Fibroblast of lung (primary cell): ENCODE measurements at regions not wholly inside any gene's neighbourhood (a gene's known extent, or its start where the extent isn't known, plus 50 kb on each side); places are given as distances from the start of the nearest gene placed in this dataset.

Source experiments
- DNase-seq, 2 donors: peaks; one replicate each; pipeline versions ENCODE4 v3.0.0 to v3.0.0-alpha.2; 2010; ENCODE audit warnings: low read depth in 2 of 2
- H2AFZ ChIP-seq: 2 replicates; pipeline ENCODE4 v1.5.1; 2012; ENCODE audit warnings: low read length, control low read depth, inconsistent platforms
- H3K27ac ChIP-seq: 2 replicates; pipeline ENCODE4 v1.5.1; 2011; ENCODE audit warnings: low read length, control low read depth; ENCODE audit not compliant: insufficient read depth
- H3K27me3 ChIP-seq: 2 replicates; pipeline ENCODE4 v1.5.1; 2011; ENCODE audit warnings: mild to moderate bottlenecking, low read length; ENCODE audit not compliant: control insufficient read depth, insufficient read depth
- H3K36me3 ChIP-seq: 2 replicates; pipeline ENCODE4 v1.5.1; 2011; ENCODE audit warnings: low read length; ENCODE audit not compliant: control insufficient read depth, insufficient read depth
- H3K4me1 ChIP-seq: 2 replicates; pipeline ENCODE4 v1.5.1; 2011; ENCODE audit warnings: low read length; ENCODE audit not compliant: control insufficient read depth, insufficient read depth; ENCODE audit errors: extremely low read depth
- H3K4me2 ChIP-seq: 2 replicates; pipeline ENCODE4 v1.5.1; 2011; ENCODE audit warnings: low read length, control low read depth; ENCODE audit not compliant: insufficient read depth; ENCODE audit errors: extremely low read depth
- H3K4me3 ChIP-seq, 4 experiments: fragments of 200-600 bp in 1 of 4; sonication (generic) in 1 of 4; replicated peaks in 1 of 4; 2 replicates each; pipeline ENCODE4 v1.5.1; 2011 to 2016; ENCODE audit warnings: low read length in 4 of 4, low read depth in 3 of 4, mild to moderate bottlenecking in 3 of 4, control low read depth in 2 of 4, inconsistent platforms in 1 of 4, mixed read lengths in 1 of 4; ENCODE audit not compliant: insufficient read depth in 1 of 4; ENCODE audit errors: control extremely low read depth in 1 of 4
- H3K79me2 ChIP-seq: 2 replicates; pipeline ENCODE4 v1.5.1; 2012; ENCODE audit warnings: mild to moderate bottlenecking, low read length, inconsistent platforms; ENCODE audit not compliant: control insufficient read depth, insufficient read depth
- H3K9ac ChIP-seq: 2 replicates; pipeline ENCODE4 v1.5.1; 2011; ENCODE audit warnings: mild to moderate bottlenecking, low read length, control low read depth; ENCODE audit not compliant: insufficient read depth
- H3K9me3 ChIP-seq: 2 replicates; pipeline ENCODE4 v1.5.1; 2012; ENCODE audit warnings: low read depth, low read length; ENCODE audit not compliant: control insufficient read depth, insufficient read depth
- H4K20me1 ChIP-seq: 2 replicates; pipeline ENCODE4 v1.5.1; 2011; ENCODE audit warnings: low read length; ENCODE audit not compliant: control insufficient read depth, insufficient read depth; ENCODE audit errors: extremely low read depth
- EZH2 ChIP-seq: IDR thresholded peaks from 2 replicates; pipeline ENCODE4 v1.5.1; 2012; ENCODE audit warnings: low read length, control low read depth, mild to moderate bottlenecking; ENCODE audit errors: missing control alignments
- TF ChIP-seq, protein P1 (sequence below), 2 donors: IDR thresholded peaks in 1 of 2; conservative IDR thresholded peaks in 1 of 2; 1 replicate in 1 of 2; 2 replicates in 1 of 2; pipeline ENCODE4 v1.5.1; 2011 to 2012; ENCODE audit warnings: low read length in 2 of 2, control low read depth in 1 of 2, inconsistent platforms in 1 of 2, low read depth in 1 of 2, mild to moderate bottlenecking in 1 of 2

DNA sequence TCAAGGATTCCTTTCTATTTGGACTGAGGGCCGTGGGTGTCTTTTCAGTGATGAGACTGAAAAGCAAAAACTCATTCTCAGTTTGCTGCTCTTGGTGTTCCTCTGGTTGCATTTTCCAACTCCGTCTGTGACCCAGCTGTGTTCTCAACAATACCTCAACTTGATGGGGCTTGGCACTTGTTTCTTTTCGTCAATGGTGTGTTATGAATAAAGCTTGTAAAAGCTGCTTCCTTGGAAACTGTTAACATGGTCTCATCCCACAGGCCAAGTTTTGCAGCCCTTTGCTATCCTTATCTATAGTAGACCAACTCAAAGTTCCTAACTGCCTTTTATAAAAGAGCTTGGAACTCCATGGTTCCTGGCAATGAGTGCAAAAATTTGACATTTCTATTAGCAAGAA is 142.5 kb upstream of the UBE2E1 start:
- no peaks in the 10 kb centered on the region for H3K79me2 ChIP-seq
- peak in 1 of 2 donors; percentile 30 for DNase-seq
- no peak overlapping the region for H3K4me2 ChIP-seq
- peaks cover 9% of the 10 kb centered on the region for H3K4me1 ChIP-seq
- no peak overlapping the region for H3K9ac ChIP-seq
- H2AFZ ChIP-seq = no peak overlapping the region
- TF ChIP-seq, protein P1, sequence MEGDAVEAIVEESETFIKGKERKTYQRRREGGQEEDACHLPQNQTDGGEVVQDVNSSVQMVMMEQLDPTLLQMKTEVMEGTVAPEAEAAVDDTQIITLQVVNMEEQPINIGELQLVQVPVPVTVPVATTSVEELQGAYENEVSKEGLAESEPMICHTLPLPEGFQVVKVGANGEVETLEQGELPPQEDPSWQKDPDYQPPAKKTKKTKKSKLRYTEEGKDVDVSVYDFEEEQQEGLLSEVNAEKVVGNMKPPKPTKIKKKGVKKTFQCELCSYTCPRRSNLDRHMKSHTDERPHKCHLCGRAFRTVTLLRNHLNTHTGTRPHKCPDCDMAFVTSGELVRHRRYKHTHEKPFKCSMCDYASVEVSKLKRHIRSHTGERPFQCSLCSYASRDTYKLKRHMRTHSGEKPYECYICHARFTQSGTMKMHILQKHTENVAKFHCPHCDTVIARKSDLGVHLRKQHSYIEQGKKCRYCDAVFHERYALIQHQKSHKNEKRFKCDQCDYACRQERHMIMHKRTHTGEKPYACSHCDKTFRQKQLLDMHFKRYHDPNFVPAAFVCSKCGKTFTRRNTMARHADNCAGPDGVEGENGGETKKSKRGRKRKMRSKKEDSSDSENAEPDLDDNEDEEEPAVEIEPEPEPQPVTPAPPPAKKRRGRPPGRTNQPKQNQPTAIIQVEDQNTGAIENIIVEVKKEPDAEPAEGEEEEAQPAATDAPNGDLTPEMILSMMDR (conservative IDR thresholded peaks at IDR 0.05 in 1 of 2, IDR thresholded peaks at IDR 0.05 in 1 of 2; ENCODE audit: low read depth in 1 of 2, low read length in 2 of 2) = no peak
- no peak for TF ChIP-seq EZH2
- no peaks in the 10 kb centered on the region for H4K20me1 ChIP-seq
- no peaks in the 10 kb centered on the region for H3K27me3 ChIP-seq
- H3K36me3 ChIP-seq = no peaks in the 10 kb centered on the region
- no peak overlapping the region for H3K27ac ChIP-seq
- H3K4me3 ChIP-seq = no peak overlapping the region
- no peaks in the 10 kb centered on the region for H3K9me3 ChIP-seq

DNA sequence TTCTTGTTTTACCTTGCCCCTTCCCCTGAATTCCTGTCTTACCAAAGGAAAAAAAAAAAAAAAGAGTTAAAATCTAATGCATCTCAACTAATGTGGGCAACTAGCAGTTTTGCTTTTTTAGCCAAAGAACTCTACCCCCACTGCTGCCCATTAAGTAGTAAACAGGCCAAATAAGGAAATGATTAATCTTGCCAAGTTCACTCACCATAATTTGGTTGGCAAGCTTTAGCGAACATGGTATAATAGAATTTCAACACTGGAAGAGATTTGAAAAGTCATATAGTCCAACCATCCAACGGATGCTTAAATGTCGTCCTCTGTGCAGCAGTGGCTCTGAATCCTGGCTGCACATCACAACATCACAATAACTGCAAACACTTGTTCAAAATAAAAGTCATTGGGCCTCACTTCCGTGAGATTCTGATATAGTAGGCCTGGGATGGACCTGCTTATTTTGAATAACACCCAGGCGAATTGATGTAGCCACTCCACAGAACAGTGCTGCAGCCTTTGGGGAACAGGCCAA is 142.0 kb upstream of the UBE2E1 start:
- no peak for DNase-seq
- Histone ChIP-seq H3K4me3 (no peak overlapping the region), H3K36me3 (no peaks in the 10 kb centered on the region), H3K27me3 (no peaks in the 10 kb centered on the region), H4K20me1 (no peaks in the 10 kb centered on the region), H3K9me3 (no peaks in the 10 kb centered on the region), H2AFZ (no peak overlapping the region), H3K4me1 (peaks cover 11% of the 10 kb centered on the region), H3K4me2 (no peak overlapping the region), H3K9ac (no peak overlapping the region), H3K27ac (no peak overlapping the region), H3K79me2 (no peaks in the 10 kb centered on the region)
- no peak for TF ChIP-seq EZH2
- TF ChIP-seq, protein P1 (conservative IDR thresholded peaks at IDR 0.05 in 1 of 2, IDR thresholded peaks at IDR 0.05 in 1 of 2; ENCODE audit: low read depth in 1 of 2, low read length in 2 of 2) = no peak

DNA sequence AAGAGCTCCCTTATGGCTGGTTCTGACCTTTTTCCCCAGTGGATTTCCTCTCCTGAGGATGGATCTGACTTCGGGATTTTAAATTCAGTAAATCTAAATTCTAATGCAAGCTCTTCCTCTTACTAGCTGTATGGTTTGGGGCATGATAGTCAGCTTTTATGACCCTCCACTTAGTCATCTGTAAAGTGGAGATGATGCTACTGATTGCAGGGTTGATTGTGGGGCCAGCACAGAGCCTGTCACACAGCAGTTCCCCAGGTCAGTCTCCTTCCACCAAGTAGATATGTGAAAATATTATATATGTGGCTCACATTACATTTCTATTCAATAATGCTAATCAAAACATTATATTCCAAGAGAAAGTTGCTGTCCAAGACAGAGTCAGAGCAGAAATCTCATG is 141.3 kb upstream of the UBE2E1 start:
- no peaks in the 10 kb centered on the region for H3K79me2 ChIP-seq
- H3K4me3 ChIP-seq = no peak overlapping the region
- no peaks in the 10 kb centered on the region for H3K27me3 ChIP-seq
- DNase-seq = no peak
- no peaks in the 10 kb centered on the region for H4K20me1 ChIP-seq
- TF ChIP-seq, protein P1 (conservative IDR thresholded peaks at IDR 0.05 in 1 of 2, IDR thresholded peaks at IDR 0.05 in 1 of 2; ENCODE audit: low read depth in 1 of 2, low read length in 2 of 2) = no peak
- no peak for TF ChIP-seq EZH2
- no peak overlapping the region for H3K27ac ChIP-seq
- no peak overlapping the region for H3K9ac ChIP-seq
- H3K36me3 ChIP-seq = no peaks in the 10 kb centered on the region
- H3K4me2 ChIP-seq = no peak overlapping the region
- peaks cover 11% of the 10 kb centered on the region for H3K4me1 ChIP-seq
- no peak overlapping the region for H2AFZ ChIP-seq
- H3K9me3 ChIP-seq = no peaks in the 10 kb centered on the region
